ELR (cell line): ENCODE measurements at regions not wholly inside any gene's neighbourhood (a gene's known extent, or its start where the extent isn't known, plus 50 kb on each side); places are given as distances from the start of the nearest gene placed in this dataset.

Source experiments
- DNase-seq: peaks from one replicate; pipeline ENCODE4 v3.0.0-alpha.2; 2015; ENCODE audit warnings: low read depth

DNA sequence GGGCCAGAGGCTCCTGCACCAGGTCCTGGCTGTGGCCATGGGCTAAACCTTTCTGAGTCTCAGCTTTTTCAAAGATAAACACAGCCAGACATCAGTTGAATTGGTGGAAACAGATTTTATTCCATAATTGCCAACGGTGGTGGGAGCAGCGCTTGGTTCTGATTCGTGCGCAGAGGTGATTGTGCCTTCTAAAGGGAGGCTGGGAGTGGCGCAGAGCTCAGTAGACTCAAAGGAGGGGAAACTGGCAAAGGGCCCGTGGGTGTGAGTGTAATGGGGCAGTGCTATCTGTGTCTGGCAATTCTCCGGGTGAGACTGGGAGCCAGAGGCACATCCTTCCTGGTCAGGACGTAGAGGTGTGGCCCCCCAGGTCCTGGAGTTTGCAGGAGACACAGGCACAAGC lies 169.4 kb upstream of the PPP1R26 start:
- DNase-seq, result no peak

DNA sequence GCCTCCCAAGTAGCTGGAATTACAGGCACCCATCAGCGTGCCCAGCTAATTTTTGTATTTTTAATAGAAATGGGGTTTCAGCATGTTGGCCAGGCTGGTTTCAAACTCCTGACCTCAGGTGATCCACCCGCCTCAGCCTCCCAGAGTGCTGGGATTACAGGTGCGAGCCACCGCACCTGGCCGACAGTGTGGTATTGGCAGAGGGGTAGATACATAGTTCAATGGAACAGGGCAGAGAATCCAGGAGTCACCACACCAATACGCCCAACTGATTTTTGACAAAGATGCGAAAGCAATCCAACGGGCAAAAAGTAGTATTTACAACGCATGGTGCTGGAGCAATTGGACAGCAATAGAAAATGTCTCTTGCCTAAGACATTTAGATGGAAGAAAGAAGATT lies 164.0 kb upstream of the PPP1R26 start:
- DNase-seq, result no peak

DNA sequence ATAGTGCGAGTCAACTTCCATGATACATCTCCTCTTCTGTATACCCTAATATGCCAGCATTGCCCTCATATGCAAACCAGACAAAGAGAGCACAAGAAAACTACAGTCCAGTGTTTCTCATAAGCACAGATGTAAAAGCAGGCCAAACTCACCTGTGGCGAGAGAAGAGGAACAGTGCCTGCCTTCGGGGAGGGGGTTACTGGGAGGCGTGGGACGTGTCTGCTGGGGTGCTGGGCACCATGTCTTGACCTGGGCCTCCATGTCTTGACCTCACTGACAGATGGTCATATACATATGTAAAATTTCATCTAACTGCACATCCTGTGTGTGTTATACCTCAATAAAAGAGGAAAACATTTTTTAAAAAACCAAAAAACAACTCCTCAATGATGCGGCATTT lies 159.3 kb upstream of the PPP1R26 start:
- DNase-seq, result no peak

DNA sequence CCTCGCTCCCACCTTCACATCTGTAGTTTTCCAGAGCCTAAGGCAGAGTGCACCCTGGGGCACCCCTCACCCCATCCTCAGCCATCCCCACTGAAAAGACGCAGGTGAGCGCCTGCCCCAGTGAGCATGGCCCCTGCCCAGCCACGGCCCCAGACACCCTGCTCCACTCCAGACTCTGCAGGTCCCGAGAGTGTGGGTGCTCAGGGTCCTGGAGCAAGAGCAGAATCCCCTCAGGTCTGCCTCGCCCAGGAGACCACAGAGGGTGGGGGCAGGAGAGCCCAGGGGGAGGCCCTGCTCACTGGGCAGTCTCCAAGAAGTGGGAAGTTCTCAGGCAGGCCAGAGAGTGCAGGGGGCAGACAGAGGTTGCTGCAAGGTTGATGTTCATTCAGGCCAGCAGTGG lies 158.6 kb upstream of the PPP1R26 start:
- no peak for DNase-seq

DNA sequence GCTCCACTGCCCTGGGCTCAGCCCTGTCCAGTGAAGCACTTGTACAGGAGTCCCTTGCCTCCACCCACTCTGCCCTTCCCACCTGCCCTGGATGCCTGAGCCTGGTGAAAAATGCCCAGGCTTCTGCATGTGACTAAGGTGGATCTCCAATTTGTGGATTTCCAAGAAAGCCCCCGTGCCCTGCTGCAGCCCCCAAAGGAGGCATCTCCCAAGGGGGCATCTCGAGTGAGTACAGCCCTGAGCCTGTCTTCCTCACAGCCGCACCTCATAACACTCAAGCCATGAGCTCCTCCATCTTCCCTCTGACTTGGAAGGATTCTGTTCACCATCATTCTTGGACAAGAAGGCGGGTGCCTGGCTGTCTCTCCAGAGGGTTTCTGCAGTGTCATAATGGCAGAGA lies 158.0 kb upstream of the PPP1R26 start:
- DNase-seq, result no peak

DNA sequence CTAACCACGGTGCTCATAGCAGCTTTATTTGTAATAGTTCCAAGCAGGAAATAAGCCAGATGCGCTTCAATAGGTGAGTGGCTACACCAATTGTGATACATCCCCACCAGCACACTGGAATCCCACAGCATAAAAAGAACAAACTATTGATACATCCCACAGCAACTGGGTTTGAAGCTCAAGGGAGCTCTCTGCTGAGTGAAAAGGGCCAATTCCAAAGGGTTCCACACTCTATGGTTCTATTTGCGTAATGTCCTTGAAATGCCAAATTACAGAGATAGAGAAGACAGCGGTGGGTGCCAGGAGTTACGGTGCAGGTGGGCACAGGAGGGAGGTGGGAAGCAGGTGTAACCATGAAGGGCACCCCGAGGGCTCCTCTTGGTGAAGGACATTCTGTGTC lies 155.3 kb upstream of the PPP1R26 start:
- no peak for DNase-seq

DNA sequence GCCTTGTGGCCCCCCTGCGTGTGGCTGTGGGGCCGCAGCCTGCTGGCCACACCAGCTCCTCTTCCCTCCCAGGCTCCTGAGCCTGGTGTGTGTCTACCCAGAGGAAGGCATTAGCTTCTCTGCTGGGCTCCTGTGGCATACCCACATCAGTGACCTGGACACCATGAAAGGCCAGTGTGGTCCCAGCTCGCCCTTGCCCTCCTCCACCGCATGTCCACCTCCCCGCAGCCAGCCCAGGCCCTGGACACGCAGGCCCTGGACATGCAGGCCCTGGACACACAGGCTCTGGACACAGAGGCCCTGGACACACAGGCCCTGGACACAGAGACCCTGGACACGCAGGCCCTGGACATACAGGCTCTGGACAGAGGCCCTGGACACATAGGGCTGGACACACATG lies 153.4 kb upstream of the PPP1R26 start:
- no peak for DNase-seq

DNA sequence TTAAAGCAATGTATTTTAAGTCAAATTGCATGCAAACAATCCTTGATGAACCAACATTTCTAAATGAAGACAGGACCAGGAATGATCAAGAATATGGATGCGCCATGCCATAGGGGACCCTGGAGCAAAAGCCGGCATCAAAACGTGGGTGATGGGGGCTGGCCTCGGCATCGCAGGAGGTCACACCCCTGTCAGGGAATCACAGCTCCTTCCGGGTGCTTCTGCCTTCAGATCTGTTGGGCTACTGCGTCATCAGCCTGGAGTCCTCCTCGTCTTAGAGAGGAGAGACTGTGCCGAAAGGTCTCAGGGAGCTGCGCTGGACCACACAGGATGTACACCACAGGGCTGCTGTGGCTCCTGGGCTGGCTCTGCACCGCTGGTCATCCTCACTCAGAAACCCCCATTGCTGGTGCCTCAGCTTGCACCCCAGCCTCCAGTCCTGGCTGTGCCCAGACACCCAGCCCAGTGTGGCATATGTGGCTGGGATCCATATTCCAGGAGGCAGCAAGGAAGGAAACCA lies 152.9 kb upstream of the PPP1R26 start:
- no peak for DNase-seq

DNA sequence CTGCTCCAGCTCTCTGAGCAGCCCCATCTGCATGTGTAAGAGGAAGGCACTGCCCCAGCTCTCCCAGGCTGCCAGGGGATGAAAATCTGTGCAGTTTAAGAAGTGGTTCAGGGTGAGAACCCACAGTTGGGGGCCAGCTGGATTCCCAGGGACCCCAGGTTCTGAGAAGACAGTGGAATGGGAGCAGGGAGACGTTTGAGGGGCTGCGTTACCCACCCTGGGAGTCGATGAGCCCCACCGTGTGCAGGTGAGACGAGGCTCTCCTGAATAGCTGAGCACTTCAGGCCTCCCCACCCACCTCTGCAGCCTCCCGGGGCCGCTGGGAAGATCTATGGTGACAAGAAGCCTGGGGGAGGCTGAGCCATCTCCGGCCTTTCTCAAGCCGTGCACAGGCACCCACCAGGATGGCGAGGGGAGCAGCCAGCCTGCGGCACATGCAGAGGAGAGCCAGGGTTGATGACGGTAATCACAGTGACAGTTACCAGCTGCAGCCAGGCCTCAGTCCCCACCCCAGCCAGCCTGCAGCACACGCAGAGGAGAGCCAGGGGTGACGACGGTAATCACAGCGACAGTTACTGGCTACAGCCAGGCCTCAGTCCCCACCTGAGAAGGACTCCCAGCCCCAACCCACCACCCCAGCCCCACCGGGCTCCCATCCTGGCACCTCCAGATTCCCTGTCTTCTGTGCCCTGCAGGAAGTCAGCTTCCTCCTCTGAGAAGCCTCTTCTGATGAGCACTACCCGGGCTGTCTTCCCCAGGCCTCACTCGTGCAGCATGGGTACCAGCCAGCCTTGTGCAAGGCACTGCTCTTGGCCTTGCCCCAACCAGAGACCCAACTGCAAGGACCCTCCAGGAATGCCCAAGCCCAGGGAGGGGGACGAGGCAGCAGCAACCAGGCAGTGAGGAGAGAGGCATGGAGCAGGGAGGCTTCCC lies 150.8 kb upstream of the PPP1R26 start:
- DNase-seq, result no peak

DNA sequence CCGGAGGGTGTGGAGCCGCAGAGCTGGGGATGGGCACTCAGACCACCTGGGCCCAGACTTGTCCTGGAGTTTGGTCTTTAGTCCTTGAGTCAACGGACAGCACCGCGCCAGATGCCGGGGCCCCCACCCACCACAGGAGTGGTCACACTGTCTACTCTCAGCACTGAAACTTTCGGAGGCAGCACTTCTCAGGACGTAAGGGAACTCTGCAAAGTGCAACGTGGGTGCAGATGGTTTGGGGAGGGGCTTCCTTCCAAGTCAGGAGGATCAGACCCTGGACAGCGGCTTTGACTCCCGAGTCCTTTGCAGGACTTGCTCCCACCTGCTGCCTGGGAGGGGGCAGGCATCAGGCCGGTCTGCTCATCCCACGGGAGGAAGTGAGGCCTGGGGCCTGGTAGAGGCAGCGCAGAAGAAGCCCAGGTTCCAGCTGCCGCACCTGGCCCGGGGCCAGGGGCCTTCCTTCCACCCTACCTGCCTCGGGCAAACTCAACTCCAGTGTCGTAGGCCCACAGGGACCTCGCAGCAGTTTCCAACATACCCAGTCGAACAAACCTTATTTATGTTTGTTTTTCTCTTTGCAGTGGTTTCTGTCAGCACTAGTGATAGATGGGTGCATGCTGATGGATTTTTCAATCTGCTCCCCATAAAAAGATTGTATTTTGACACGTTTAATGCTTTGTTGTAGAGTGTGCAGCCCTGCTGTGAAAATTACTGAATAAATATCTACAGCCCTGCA lies 149.8 kb upstream of the PPP1R26 start:
- no peak for DNase-seq

DNA sequence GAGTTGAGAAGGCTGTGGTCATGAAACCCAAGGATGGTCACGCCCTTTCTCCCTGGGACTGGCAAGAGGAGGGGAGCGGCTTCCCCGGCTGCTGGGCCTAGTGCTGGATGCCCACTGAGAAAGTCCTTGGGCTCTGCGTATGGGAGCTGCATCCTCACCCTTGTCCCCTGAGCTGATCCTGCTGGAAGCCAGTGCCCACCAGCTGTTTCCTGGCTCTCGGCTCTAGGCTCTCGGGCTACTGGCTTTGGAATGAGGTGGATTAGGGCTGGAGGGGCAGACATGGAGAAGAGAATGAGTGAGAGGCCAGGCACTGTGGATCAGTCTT lies 149.3 kb upstream of the PPP1R26 start:
- no peak for DNase-seq

DNA sequence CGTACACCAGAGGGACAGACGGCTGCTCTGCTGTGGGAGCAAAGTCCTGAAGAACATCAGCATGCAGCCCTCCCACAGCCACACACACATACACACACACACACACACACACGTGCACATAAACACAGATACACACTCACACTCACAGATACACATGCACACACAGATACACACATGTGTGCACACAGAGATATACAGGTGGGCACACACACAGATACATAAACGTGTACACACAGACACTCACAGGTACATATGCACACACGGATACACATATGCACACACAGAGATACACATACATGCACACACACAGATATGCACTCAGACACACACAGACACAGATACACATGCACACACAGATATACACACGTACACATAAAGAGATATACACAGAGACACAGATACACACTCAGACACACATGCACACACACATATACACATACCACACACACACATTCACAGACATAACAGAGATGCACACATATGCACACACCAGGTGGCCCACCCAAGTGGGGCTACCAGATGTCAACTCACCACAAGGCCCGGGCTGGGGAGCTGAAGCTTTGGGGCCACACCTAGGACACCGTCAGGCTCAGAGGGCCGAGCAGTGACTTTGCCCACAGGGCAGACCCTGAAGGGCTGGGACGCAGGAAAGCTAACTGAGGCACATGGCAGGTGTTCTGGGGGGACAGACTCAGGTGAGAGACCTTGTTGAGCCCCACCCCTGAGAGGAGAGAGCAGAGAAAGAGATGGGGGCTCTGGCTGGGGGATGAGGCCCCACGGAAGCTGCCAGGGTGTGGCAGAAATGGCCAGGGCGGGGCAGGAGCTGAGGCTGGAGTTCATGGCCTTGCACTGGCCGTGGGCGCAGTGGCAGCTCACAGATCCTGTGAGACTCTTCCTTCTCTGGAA lies 148.6 kb upstream of the PPP1R26 start:
- DNase-seq, result no peak

DNA sequence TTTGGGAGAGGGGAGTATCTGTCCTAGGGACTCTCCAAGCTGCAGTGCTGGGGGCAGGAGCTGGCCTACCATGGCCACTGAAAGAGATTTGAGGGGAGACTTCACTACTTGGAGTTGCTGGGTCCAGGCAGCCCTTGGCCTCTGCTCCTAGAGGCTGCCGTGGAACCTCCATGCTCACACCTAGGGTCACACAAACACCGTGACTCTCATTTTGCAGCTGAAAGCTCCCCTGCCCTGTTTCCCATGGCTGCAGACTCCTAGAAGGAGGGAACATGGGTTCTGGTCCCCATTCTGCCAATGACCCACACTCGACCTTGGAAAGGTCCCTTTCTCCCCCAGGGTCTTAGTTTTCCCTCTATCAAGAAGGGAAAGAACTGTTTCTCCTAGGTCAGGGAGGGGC lies 147.1 kb upstream of the PPP1R26 start:
- no peak for DNase-seq

DNA sequence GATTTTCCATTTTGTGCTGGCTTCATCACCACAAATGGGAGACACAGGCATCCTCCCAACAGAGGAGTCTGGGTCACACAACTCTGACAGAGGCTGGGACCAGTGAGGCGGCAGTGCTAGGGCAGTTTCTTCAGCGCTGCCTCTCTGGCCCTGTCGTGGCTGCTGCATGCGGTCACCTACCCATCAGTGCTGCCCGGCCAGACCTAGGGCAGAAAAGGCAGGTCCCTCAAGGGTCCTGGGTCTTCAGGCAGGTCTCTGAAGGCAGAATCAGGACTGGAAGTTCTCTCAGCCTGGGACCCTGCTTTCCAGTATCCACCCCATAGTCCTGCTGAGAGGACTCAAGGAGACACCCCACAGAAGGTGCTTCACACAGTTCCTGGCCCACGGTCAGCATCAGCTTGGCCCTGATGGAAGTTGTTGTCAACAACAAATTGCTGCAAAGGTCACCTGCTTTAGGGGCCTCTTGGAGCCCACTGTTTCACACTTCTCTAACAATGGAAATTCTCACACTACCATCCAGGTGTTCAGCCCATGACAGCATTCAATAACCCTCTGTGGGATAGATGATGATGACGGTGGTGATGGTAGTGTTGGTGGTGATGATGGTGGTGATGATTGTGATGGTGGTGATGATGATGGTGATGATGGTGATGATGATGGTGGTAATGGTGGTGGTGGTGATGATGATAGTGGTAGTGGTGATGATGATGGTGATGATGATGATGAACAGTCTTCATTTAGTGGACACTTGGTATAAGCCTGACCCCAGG lies 146.4 kb upstream of the PPP1R26 start:
- DNase-seq, result no peak

DNA sequence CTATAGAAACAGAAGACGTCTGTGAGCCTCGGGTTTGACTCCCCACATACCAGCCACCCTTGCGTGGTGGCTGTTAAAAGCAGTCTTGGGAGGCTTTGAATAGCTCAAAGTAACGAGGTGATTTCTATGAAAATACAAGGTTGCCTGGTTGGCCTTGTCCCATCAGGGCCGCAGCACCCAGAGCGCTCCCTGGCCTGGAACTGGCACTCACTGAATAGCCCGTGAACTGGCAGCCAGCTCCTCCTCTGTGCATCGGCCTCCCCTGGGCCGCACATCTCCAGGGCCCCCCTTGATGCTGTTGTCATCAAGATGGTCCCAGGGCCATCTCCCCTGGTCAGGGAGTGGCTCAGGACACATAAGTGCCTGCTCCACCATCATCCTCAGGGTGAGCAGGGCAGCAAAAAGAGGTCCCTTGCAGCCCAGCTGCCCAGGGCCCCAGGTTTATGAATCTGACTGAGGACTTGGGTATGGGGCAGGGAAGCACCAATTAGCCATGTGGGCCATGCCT lies 144.6 kb upstream of the PPP1R26 start:
- no peak for DNase-seq

DNA sequence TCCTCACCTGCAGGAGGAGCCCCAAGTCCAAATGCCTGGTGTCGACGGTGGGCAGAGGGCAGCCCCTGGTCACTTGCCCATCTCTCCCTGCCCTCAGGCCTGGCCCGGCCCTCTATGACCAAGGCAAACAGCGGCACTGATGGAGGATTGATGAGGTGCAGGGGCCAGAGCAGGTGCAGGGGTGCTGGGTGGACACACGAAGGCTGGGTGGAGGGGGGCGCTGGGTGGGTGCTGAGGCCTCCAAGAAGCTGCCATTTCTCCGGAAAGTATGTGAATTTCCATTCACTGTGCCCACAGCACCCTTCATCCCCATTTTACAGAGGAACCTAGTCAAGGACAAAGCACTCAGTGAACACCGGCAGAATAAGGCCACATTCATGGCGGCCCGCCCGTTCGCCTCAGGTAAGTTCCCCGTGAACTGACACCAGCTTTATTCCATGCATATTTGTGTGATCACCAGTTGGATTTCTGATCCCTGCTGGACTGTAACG lies 143.8 kb upstream of the PPP1R26 start:
- DNase-seq, result no peak

DNA sequence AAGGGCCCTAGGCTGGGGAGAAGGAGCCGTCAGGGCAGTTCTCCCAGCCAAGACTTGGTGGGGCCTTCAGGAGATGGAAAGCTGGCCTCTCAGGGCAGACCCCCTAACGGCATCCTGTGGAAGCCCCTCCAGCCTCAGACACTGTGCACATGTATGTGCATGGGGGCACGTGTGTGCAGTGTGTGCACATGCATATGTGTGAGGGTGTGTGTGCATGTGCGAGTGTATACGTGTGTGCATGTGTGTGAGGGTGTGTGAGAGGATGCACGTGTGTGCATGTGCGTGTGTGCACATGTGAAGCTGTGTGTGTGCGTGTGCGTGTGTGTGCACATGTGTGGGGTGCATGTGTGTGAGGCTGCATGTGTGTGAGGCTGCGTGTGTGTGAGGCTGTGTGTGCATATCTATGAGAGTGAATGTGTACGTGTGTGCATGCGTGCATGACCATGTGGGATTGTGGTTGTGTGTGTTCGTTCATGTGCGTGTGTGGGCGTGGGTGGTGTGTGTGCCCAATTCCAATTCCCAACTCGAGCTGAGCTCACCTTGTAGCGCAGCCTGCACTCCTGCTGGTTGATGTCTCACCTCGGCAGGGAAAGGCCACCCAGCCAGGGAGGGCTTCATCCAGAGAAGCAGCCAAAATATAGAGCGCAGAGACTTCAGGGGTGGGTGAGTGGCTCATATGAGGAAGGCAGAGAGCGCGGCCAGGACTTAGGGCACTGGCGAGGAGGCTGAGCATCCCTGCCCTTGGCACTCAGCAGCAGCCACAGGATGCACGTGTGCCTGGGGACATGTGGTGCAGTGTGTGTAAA lies 142.7 kb upstream of the PPP1R26 start:
- no peak for DNase-seq

DNA sequence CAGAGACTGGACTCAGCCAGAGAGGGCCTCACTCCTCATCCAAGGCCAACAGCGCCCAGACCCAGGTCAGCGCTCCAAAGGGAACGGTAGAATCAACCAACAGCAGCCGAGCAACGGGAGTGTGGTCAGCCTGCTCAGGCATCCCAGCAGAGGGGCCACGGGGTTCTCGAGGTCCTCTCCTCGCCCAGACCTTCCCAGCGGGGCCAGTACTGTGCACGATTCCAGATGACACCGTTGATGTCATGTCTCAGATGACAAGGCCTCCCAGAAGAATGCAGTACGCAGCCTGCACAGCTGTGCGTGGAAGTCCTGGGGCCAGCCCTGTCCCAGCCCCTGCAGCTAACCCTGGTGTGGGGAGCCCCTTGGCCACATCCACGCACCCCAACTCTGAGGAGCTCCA lies 141.0 kb upstream of the PPP1R26 start:
- DNase-seq, result no peak

DNA sequence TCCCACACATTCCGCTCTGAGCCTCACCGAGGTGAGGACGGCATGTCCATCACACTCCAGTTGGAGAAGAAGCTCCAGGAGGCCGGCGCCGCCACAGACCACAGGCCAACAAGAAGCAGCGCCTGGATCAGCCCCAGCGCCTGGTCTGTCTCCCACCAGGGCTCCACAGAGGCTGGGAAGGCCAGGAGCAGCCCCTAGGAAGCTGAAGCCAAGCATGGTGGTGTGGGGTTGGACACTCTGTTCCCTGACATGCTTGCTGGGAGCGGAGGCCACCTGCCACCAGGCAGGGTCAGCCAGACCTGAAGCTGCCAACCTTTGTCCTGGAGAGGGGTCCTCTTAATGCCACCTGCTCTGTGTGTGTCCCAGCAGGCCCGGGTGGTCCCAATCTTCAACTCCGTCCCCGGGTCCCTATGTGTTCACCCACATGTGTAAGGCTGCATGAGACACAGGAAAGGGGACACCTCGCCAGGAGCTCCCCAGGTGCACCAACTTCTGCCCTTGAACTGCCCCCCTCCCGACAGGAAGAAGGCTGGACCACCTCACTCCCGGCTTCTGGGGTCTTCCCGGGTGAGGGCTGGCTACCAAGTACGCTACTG lies 140.1 kb upstream of the PPP1R26 start:
- no peak for DNase-seq

DNA sequence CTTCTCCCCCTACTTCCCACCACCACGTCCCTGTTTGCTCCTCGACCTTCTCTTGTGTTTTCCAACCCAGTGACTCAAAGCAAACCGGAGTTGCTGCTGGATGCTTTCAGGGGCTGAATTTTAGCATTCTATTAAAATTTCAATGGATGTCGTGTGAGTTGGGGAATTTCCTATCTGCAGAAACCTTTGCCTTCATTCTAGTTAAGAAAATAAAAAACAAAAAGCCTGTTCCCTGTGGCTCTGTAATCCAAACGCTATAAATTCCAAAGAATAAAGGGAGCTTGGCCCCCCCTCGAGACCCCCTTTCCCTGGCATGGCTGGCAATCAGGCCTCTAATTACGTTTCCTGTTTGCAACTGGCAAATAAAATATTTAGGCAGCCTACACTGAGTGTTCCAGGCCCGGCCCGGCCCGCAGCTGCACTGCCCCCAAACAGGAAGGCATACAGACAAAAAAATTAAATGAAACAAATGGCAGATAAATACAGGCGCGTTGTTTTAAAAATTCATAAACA lies 139.4 kb upstream of the PPP1R26 start:
- no peak for DNase-seq
